IMR-90 (cell line): ENCODE measurements at regions not wholly inside any gene's neighbourhood (a gene's known extent, or its start where the extent isn't known, plus 50 kb on each side); places are given as distances from the start of the nearest gene placed in this dataset.

Experiments
- ATAC-seq: fragments of 200-7000 bp; cut with Tn5 transposase; 2 replicates; pipeline ENCODE4 v1.9.1; 2020; ENCODE audit warnings: low read depth, mild to moderate bottlenecking, moderate library complexity
- BruUV-seq: library from RNA; stranded (reverse); fragments of 400-500 nt; replicated peaks from 2 replicates; lab custom pipeline; 2021; lab: Mats Ljungman, UMichigan
- CTCF ChIA-PET: fragments of 300-600 bp; formaldehyde crosslinking; extraction: SDS; loops from one replicate; lab custom pipeline; 2021; ENCODE audit warnings: antibody characterized with exemption; lab: Yijun Ruan, JAX
- POLR2A ChIA-PET: fragments of 300-600 bp; sonication (Branson Sonifier 250); formaldehyde crosslinking; loops from one replicate; lab custom pipeline; 2022; ENCODE audit warnings: antibody characterized with exemption; ENCODE audit not compliant: unreplicated experiment; lab: Charles Lee
- DNase-seq: peaks from one replicate; pipeline ENCODE4 v3.0.0; 2013
- H2AFZ ChIP-seq: replicated peaks from 2 replicates; pipeline ENCODE3; 2013; ENCODE audit warnings: low read length, mild to moderate bottlenecking; ENCODE audit not compliant: poor library complexity
- H2AK5ac ChIP-seq: 2 replicates; pipeline ENCODE4 v1.6.1; 2013; ENCODE audit warnings: low read depth, low read length, inconsistent platforms
- H2AK9ac ChIP-seq: replicated peaks from 2 replicates; pipeline ENCODE3; 2013; ENCODE audit warnings: mild to moderate bottlenecking, low read depth, low read length, moderate library complexity; ENCODE audit not compliant: poor library complexity
- H2BK120ac ChIP-seq: 2 replicates; pipeline ENCODE4 v1.6.1; 2013; ENCODE audit warnings: low read depth, low read length, inconsistent platforms
- H2BK15ac ChIP-seq: 3 replicates; pipeline ENCODE4 v1.6.1; 2013; ENCODE audit warnings: low read depth, low read length, inconsistent platforms
- H2BK20ac ChIP-seq: 2 replicates; pipeline ENCODE4 v1.6.1; 2013; ENCODE audit warnings: low read depth, mild to moderate bottlenecking, inconsistent platforms, low read length, moderate library complexity
- H2BK5ac ChIP-seq: 2 replicates; pipeline ENCODE4 v1.6.1; 2013; ENCODE audit warnings: mild to moderate bottlenecking, low read depth, low read length, inconsistent platforms; ENCODE audit not compliant: poor library complexity, severe bottlenecking
- H3K14ac ChIP-seq: replicated peaks from 2 replicates; pipeline ENCODE4 v1.6.1; 2013; ENCODE audit warnings: low read depth, low read length, inconsistent platforms
- H3K18ac ChIP-seq: 2 replicates; pipeline ENCODE4 v1.6.1; 2013; ENCODE audit warnings: low read depth, low read length, control low read depth
- H3K23ac ChIP-seq: 2 replicates; pipeline ENCODE4 v1.6.1; 2013; ENCODE audit warnings: low read depth, low read length, inconsistent platforms
- H3K27ac ChIP-seq: 2 replicates; pipeline ENCODE4 v1.5.1; 2013; ENCODE audit warnings: mild to moderate bottlenecking, control low read depth, low read length; ENCODE audit not compliant: insufficient read depth
- H3K27me3 ChIP-seq: 2 replicates; pipeline ENCODE4 v1.6.1; 2013; ENCODE audit warnings: low read length; ENCODE audit not compliant: control insufficient read depth, insufficient read depth
- H3K36me3 ChIP-seq: 2 replicates; pipeline ENCODE4 v1.6.1; 2013; ENCODE audit warnings: low read length, mixed read lengths; ENCODE audit not compliant: control insufficient read depth, insufficient read depth
- H3K4ac ChIP-seq: 2 replicates; pipeline ENCODE4 v1.6.1; 2013; ENCODE audit warnings: low read depth, low read length, inconsistent platforms
- H3K4me1 ChIP-seq: 2 replicates; pipeline ENCODE4 v1.6.1; 2013; ENCODE audit warnings: low read length, mixed read lengths; ENCODE audit not compliant: control insufficient read depth, insufficient read depth
- H3K4me2 ChIP-seq: 2 replicates; pipeline ENCODE4 v1.6.1; 2013; ENCODE audit warnings: low read depth, mild to moderate bottlenecking, control low read depth, low read length, moderate library complexity
- H3K4me3 ChIP-seq: 2 replicates; pipeline ENCODE4 v1.5.1; 2013; ENCODE audit warnings: low read depth, mild to moderate bottlenecking, control low read depth, low read length, moderate library complexity; ENCODE audit not compliant: insufficient read depth
- H3K56ac ChIP-seq: 2 replicates; pipeline ENCODE4 v1.6.1; 2013; ENCODE audit warnings: low read length, inconsistent platforms; ENCODE audit not compliant: insufficient read depth; ENCODE audit errors: extremely low read depth
- H3K79me1 ChIP-seq, 2 experiments: 2 replicates each; pipeline ENCODE4 v1.6.1; 2013; ENCODE audit warnings: low read length in 2 of 2, inconsistent platforms in 1 of 2, low read depth in 1 of 2
- H3K9ac ChIP-seq: 2 replicates; pipeline ENCODE4 v1.6.1; 2013; ENCODE audit warnings: low read depth, low read length, control low read depth
- H3K9me1 ChIP-seq: 2 replicates; pipeline ENCODE4 v1.6.1; 2013; ENCODE audit warnings: low read length, inconsistent platforms; ENCODE audit not compliant: insufficient read depth
- H3K9me3 ChIP-seq: 2 replicates; pipeline ENCODE4 v1.6.1; 2013; ENCODE audit warnings: low read length; ENCODE audit not compliant: control insufficient read depth, insufficient read depth
- H4K20me1 ChIP-seq: 2 replicates; pipeline ENCODE4 v1.6.1; 2013; ENCODE audit warnings: low read length, inconsistent platforms; ENCODE audit not compliant: insufficient read depth
- H4K5ac ChIP-seq: 2 replicates; pipeline ENCODE4 v1.6.1; 2013; ENCODE audit warnings: mild to moderate bottlenecking, low read depth, low read length, control low read depth
- H4K8ac ChIP-seq, 2 experiments: 2 replicates each; pipeline ENCODE4 v1.6.1; 2013; ENCODE audit warnings: low read depth in 2 of 2, low read length in 2 of 2, control low read depth in 1 of 2, inconsistent platforms in 1 of 2
- H4K91ac ChIP-seq: 2 replicates; pipeline ENCODE4 v1.6.1; 2013; ENCODE audit warnings: low read depth, low read length, inconsistent platforms; ENCODE audit not compliant: insufficient read depth
- CEBPB ChIP-seq: IDR thresholded peaks from 2 replicates; pipeline ENCODE4 v1.6.1; 2012; ENCODE audit warnings: low read depth, low read length, improper control_type of control experiment
- FOS ChIP-seq: fragments of 150-350 bp; IDR thresholded peaks from 2 replicates; pipeline ENCODE4 v1.6.1; 2016; ENCODE audit warnings: low read depth, low read length
- MXI1 ChIP-seq: IDR thresholded peaks from 2 replicates; pipeline ENCODE4 v1.6.1; 2012; ENCODE audit warnings: low read depth, mild to moderate bottlenecking, low read length, moderate library complexity, borderline replicate concordance
- USF2 ChIP-seq: fragments of 150-350 bp; IDR thresholded peaks from 2 replicates; pipeline ENCODE4 v1.6.1; 2017; ENCODE audit warnings: mild to moderate bottlenecking, antibody characterized with exemption, low read length, low read depth
- WGBS, 2 experiments: methylation state at CpG; one replicate each; pipeline versions ENCODE4 v1.1.5 to v1.1.7; 2013; ENCODE audit warnings: missing lambda C conversion rate in 2 of 2; ENCODE audit not compliant: insufficient read length in 1 of 2; ENCODE audit errors: extremely low coverage in 2 of 2; 5-methylcytosine and 5-hydroxymethylcytosine counted together
- dilution Hi-C: fragments of 300-500 bp; cut with HindIII; formaldehyde crosslinking; loops from one replicate; pipeline ENCODE4 v1.14.3; 2018; ENCODE audit warnings: low sequenced_read_pairs; ENCODE audit not compliant: unreplicated experiment
- in situ Hi-C: fragments of 300-500 bp; cut with MboI; formaldehyde crosslinking; loops from 3 replicates; pipeline ENCODE4 v1.14.3; 2019; ENCODE audit warnings: low sequenced_read_pairs, inconsistent platforms, mixed read lengths
- intact Hi-C: fragments of 100-400 bp; cut with micrococcal nuclease; formaldehyde crosslinking; loops from 2 replicates; pipeline ENCODE4 v1.10.0; 2022

DNA sequence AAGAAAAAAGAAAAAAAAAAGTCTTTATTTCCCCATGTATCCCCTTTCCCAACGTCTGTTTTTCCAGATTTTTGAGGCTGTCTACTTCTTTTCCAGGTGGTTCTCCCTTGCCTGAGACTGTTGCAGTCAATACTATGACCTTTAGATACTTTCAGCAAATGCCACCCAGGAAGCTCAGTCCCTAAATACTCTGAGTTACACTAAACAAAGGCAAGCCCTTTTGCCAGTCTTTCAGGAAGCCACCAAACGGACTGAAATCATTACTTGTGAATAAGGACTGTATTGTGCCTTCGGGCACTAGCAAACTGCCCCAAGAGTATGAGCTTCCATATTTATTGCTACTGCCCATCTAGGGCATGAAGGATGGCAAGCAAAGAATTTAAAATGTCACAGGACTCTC lies 621.3 kb downstream of the SUCLG1 start:
- H3K27ac ChIP-seq, result no peak overlapping the region
- no peaks in the 10 kb centered on the region for H3K9me3 ChIP-seq
- POLR2A ChIA-PET, result no interaction called here
- no TSS peak for BruUV-seq
- H3K79me1 ChIP-seq, result no peaks in the 10 kb centered on the region
- H2BK5ac ChIP-seq, result no peak overlapping the region
- ATAC-seq (no peak), DNase-seq (no peak)
- no peak overlapping the region for H4K5ac ChIP-seq
- H3K18ac ChIP-seq, result no peak overlapping the region
- no peak overlapping the region for H3K9ac ChIP-seq
- dilution Hi-C loops, result no loop called here
- no peak overlapping the region for H3K14ac ChIP-seq
- no peak overlapping the region for H2BK120ac ChIP-seq
- no peak overlapping the region for H2AFZ ChIP-seq
- WGBS, 2 experiments, result no CpG with 5 or more reads among the region's 3 CpGs
- in situ Hi-C loops, result no loop called here
- H3K4me2 ChIP-seq, result no peak overlapping the region
- no peak overlapping the region for H3K56ac ChIP-seq
- no peaks in the 10 kb centered on the region for H3K27me3 ChIP-seq
- no peak overlapping the region for H3K4ac ChIP-seq
- TF ChIP-seq CEBPB (no peak), FOS (no peak), MXI1 (no peak), USF2 (no peak)
- H4K8ac ChIP-seq, result no peak overlapping the region
- H3K23ac ChIP-seq, result no peak overlapping the region
- H3K4me3 ChIP-seq, result no peak overlapping the region
- H2AK9ac ChIP-seq, result no peak overlapping the region
- no peak overlapping the region for H4K91ac ChIP-seq
- CTCF ChIA-PET, result no interaction called here
- no peak overlapping the region for H2BK15ac ChIP-seq
- intact Hi-C loops, result no loop called here
- no peak overlapping the region for H2AK5ac ChIP-seq
- no peaks in the 10 kb centered on the region for H4K20me1 ChIP-seq
- H3K9me1 ChIP-seq, result no peaks in the 10 kb centered on the region
- no peak overlapping the region for H2BK20ac ChIP-seq
- H3K36me3 ChIP-seq, result no peaks in the 10 kb centered on the region
- H3K4me1 ChIP-seq, result no peaks in the 10 kb centered on the region
